ENCODE measurements at regions not wholly inside any gene's neighbourhood (a gene's known extent, or its start where the extent isn't known, plus 50 kb on each side); places are given as distances from the start of the nearest gene placed in this dataset.
"Not testable (repeated sequence)": the region's sequence is repeated elsewhere in the genome, so short reads cannot be mapped to it uniquely, and the experiment has no call there.

- ATAC-seq; DNase-seq; H3K36me3 ChIP-seq (ENCODE audit: low read depth); intact Hi-C loops (cut with DNase I, micrococcal nuclease); H3K9me3 ChIP-seq; H3K4me1 ChIP-seq (ENCODE audit: low read depth); H3K4me3 ChIP-seq: not testable (repeated sequence)
Observed at GRCh38 chr15:30729880-30730590, 104.1 kb downstream of the ARHGAP11B start.

- DNase-seq; ATAC-seq; intact Hi-C loops (cut with DNase I, micrococcal nuclease): not testable (repeated sequence)
Observed at GRCh38 chr15:30730633-30731032, 104.7 kb downstream of the ARHGAP11B start.

GRCh38 chr15:30732100-30732499 lies 106.2 kb downstream of the ARHGAP11B start:
- H3K4me3 ChIP-seq; DNase-seq; H3K4me1 ChIP-seq (ENCODE audit: low read depth); H3K9me3 ChIP-seq; ATAC-seq; intact Hi-C loops (cut with DNase I, micrococcal nuclease); H3K36me3 ChIP-seq (ENCODE audit: low read depth): not testable (repeated sequence)

More at GRCh38 chr15:30730633-30731032, 104.7 kb downstream of the ARHGAP11B start:
- H3K36me3 ChIP-seq (ENCODE audit: low read depth); H3K9me3 ChIP-seq; H3K4me3 ChIP-seq; H3K4me1 ChIP-seq (ENCODE audit: low read depth): not testable (repeated sequence)

GRCh38 chr15:30735884-30736564 lies 110.1 kb downstream of the ARHGAP11B start:
- ATAC-seq (peak; percentile 82), DNase-seq (peak; percentile 64 to 76 (median 70))
- H3K4me1 ChIP-seq (ENCODE audit: low read depth); intact Hi-C loops (cut with DNase I, micrococcal nuclease); H3K9me3 ChIP-seq; H3K36me3 ChIP-seq (ENCODE audit: low read depth); H3K4me3 ChIP-seq: not testable (repeated sequence)

GRCh38 chr15:30742796-30743195 lies 116.9 kb downstream of the ARHGAP11B start:
- H3K9me3 ChIP-seq; intact Hi-C loops (cut with DNase I, micrococcal nuclease): not testable (repeated sequence)

GRCh38 chr15:30749048-30749447 lies 123.1 kb downstream of the ARHGAP11B start:
- H3K4me3 ChIP-seq; H3K36me3 ChIP-seq (ENCODE audit: low read depth); intact Hi-C loops (cut with DNase I, micrococcal nuclease); ATAC-seq; H3K9me3 ChIP-seq; H3K4me1 ChIP-seq (ENCODE audit: low read depth); DNase-seq: not testable (repeated sequence)

More at GRCh38 chr15:30742796-30743195, 116.9 kb downstream of the ARHGAP11B start:
- not testable (repeated sequence) for H3K4me3 ChIP-seq; DNase-seq; ATAC-seq; H3K4me1 ChIP-seq (ENCODE audit: low read depth); H3K36me3 ChIP-seq (ENCODE audit: low read depth)

- peak; percentile 70 to 91 (median 78) for DNase-seq
- H3K4me3 ChIP-seq; H3K4me1 ChIP-seq (ENCODE audit: low read depth); intact Hi-C loops (cut with DNase I, micrococcal nuclease); H3K9me3 ChIP-seq; H3K36me3 ChIP-seq (ENCODE audit: low read depth): not testable (repeated sequence)
- TF ChIP-seq CTCF (IDR thresholded peaks at IDR 0.05), result peak; percentile 11
- ATAC-seq, result peak; percentile 94
Observed at GRCh38 chr15:30755036-30755687, 129.2 kb downstream of the ARHGAP11B start.

GRCh38 chr15:30760633-30761032 lies 134.7 kb downstream of the ARHGAP11B start:
- H3K4me1 ChIP-seq (ENCODE audit: low read depth); DNase-seq; H3K4me3 ChIP-seq; intact Hi-C loops (cut with DNase I, micrococcal nuclease); H3K36me3 ChIP-seq (ENCODE audit: low read depth); ATAC-seq; H3K9me3 ChIP-seq: not testable (repeated sequence)

GRCh38 chr15:30761365-30761764 lies 135.4 kb downstream of the ARHGAP11B start:
- DNase-seq; intact Hi-C loops (cut with DNase I, micrococcal nuclease); H3K36me3 ChIP-seq (ENCODE audit: low read depth); H3K4me3 ChIP-seq; H3K9me3 ChIP-seq; H3K4me1 ChIP-seq (ENCODE audit: low read depth): not testable (repeated sequence)
- peak; percentile 29 for ATAC-seq

- intact Hi-C loops (cut with DNase I, micrococcal nuclease); H3K4me3 ChIP-seq; H3K4me1 ChIP-seq (ENCODE audit: low read depth); H3K9me3 ChIP-seq; H3K36me3 ChIP-seq (ENCODE audit: low read depth): not testable (repeated sequence)
- ATAC-seq (peak; percentile 72), DNase-seq (peak in 2 of 3 donors; percentile 54 to 58)
Observed at GRCh38 chr15:30769390-30770124, 134.2 kb upstream of the FAN1 start.
